ENCODE measurements at regions not wholly inside any gene's neighbourhood (a gene's known extent, or its start where the extent isn't known, plus 50 kb on each side); places are given as distances from the start of the nearest gene placed in this dataset.

DNA sequence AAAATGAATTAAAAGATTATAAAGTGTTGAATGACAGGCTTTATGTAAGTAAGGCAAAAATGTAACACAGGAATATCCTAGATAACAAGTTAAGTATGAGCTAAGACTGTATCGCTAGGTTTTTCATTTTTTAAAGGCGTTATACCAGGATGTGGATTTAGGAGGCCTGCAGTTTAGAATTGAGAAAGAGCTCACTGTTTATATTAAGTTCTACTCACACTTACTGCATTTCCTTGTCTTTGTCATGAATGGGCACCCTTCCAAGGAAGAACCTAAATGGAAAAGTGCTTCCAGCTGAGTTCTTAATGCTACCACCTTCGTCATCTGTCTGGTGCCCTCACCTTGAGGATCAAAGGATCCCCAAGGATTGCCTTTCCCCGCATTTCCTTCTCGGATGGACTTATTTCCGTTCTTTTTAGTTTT is 148.7 kb downstream of the SOX4 start:
- TF ChIP-seq, protein P1, sequence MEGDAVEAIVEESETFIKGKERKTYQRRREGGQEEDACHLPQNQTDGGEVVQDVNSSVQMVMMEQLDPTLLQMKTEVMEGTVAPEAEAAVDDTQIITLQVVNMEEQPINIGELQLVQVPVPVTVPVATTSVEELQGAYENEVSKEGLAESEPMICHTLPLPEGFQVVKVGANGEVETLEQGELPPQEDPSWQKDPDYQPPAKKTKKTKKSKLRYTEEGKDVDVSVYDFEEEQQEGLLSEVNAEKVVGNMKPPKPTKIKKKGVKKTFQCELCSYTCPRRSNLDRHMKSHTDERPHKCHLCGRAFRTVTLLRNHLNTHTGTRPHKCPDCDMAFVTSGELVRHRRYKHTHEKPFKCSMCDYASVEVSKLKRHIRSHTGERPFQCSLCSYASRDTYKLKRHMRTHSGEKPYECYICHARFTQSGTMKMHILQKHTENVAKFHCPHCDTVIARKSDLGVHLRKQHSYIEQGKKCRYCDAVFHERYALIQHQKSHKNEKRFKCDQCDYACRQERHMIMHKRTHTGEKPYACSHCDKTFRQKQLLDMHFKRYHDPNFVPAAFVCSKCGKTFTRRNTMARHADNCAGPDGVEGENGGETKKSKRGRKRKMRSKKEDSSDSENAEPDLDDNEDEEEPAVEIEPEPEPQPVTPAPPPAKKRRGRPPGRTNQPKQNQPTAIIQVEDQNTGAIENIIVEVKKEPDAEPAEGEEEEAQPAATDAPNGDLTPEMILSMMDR (IDR thresholded peaks at IDR 0.05): no peak
- TF ChIP-seq EZH2phosphoT487 (IDR thresholded peaks at IDR 0.05; ENCODE audit: borderline replicate concordance, low read depth) (no peak), RFX5 (IDR thresholded peaks at IDR 0.05; ENCODE audit: low read length) (no peak), FOXM1 (IDR thresholded peaks at IDR 0.05; ENCODE audit: low read depth) (no peak), TAF1 (IDR thresholded peaks at IDR 0.05; ENCODE audit: borderline replicate concordance, low read depth, low read length) (no peak), SIN3A (IDR thresholded peaks at IDR 0.05; ENCODE audit: borderline replicate concordance, low read depth, low read length) (no peak), JUND (IDR thresholded peaks at IDR 0.05) (no peak; the same call in 1 of the 2 replicates), POLR2AphosphoS5 (IDR thresholded peaks at IDR 0.05; ENCODE audit: low read depth, low read length) (no peak), RXRA (IDR thresholded peaks at IDR 0.05; ENCODE audit: borderline replicate concordance, low read depth) (no peak), GABPA (IDR thresholded peaks at IDR 0.05; ENCODE audit: low read depth) (no peak)
- TF ChIP-seq, protein P2, sequence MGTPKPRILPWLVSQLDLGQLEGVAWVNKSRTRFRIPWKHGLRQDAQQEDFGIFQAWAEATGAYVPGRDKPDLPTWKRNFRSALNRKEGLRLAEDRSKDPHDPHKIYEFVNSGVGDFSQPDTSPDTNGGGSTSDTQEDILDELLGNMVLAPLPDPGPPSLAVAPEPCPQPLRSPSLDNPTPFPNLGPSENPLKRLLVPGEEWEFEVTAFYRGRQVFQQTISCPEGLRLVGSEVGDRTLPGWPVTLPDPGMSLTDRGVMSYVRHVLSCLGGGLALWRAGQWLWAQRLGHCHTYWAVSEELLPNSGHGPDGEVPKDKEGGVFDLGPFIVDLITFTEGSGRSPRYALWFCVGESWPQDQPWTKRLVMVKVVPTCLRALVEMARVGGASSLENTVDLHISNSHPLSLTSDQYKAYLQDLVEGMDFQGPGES (IDR thresholded peaks at IDR 0.05; ENCODE audit: low read depth, low read length): no peak
- TF ChIP-seq, protein P3, sequence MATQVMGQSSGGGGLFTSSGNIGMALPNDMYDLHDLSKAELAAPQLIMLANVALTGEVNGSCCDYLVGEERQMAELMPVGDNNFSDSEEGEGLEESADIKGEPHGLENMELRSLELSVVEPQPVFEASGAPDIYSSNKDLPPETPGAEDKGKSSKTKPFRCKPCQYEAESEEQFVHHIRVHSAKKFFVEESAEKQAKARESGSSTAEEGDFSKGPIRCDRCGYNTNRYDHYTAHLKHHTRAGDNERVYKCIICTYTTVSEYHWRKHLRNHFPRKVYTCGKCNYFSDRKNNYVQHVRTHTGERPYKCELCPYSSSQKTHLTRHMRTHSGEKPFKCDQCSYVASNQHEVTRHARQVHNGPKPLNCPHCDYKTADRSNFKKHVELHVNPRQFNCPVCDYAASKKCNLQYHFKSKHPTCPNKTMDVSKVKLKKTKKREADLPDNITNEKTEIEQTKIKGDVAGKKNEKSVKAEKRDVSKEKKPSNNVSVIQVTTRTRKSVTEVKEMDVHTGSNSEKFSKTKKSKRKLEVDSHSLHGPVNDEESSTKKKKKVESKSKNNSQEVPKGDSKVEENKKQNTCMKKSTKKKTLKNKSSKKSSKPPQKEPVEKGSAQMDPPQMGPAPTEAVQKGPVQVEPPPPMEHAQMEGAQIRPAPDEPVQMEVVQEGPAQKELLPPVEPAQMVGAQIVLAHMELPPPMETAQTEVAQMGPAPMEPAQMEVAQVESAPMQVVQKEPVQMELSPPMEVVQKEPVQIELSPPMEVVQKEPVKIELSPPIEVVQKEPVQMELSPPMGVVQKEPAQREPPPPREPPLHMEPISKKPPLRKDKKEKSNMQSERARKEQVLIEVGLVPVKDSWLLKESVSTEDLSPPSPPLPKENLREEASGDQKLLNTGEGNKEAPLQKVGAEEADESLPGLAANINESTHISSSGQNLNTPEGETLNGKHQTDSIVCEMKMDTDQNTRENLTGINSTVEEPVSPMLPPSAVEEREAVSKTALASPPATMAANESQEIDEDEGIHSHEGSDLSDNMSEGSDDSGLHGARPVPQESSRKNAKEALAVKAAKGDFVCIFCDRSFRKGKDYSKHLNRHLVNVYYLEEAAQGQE (IDR thresholded peaks at IDR 0.05; ENCODE audit: low read depth, low read length): no peak
